ENCODE measurements at regions not wholly inside any gene's neighbourhood (a gene's known extent, or its start where the extent isn't known, plus 50 kb on each side); places are given as distances from the start of the nearest gene placed in this dataset.
"Not testable (repeated sequence)": the region's sequence is repeated elsewhere in the genome, so short reads cannot be mapped to it uniquely, and the experiment has no call there.

DNA sequence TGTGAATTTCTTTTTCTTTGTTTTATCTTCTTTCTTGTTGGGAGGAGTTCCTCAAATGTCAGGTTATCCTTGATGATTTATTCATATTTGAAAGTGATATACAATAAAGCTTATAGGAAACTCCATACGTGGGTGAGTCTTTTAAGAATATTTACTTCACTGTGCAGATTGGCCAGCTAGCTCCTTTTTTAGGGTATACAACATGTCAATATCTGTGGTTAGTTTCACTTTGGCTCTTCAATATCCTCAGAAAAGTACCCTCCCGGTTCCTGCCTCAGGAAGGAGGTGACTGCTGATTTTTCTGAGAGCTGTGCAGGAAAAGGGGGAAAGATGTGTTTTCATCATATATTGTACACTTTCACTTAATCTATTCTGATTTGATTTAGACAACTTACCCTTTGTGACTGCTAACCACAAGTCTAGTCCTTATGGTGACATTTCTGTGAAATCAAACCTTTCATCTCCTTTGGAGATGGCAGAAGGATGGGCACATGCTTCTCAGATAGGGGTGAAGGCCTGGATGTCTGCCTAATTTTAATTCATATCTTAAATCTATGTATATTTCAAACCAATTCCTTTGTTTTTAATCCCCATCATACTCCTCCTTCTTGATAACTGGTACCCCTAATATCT lies 98.2 kb upstream of the NECTIN3 start:
- DNase-seq = no peak

DNA sequence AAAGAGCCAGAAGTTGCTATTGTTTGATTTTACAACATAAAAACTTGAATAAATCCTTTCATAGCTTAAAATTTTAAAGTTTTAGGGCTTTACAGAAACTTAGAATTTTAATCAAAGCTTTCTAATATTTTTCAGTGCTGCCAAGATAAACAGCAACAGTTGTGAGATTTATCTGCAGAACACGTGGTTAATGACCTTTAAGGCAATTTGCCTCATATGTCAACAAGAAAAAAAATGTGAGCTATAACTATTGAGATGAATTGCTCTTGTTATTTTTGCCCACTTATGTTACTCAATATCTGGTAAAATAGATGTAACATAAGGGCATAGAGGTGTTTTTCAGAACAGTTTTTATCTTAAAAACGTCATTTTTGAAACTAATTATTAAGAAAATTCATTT lies 96.7 kb upstream of the NECTIN3 start:
- DNase-seq = no peak

DNA sequence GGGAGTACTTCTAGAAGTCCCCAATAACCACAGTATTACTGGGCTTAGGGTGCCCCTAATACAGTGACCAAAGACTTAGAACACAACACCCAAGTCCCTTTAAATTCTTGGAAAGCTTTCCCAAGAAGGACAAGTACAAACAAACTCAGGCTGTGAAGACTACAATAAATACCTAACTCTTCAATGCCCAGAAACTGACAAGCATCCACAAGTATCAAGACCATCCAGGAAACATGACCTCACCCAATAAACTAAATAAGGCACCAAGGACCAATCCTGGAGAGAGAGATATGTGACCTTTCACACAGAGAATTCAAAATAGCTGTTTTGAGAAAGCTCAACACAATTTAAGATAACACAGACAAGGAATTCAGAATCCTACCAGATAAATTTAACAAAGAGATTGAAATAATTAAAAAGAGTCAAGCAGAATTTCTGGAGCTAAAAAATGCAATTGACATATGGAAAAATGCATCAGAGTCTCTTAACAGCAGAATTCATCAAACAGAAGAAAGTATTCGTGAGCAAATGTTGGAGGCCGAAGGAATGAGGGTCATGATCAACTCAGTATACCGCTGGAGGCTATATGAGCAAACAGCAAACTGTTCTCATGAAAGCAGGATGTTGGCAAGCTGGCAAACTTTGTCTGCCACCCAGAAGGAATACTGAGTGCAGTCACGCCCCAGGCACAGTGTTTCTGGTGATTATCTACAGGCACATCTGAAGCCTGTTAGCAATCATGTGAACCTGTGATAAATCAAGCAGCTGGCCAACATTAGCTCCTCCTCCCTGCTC lies 87.0 kb upstream of the NECTIN3 start:
- no peak for DNase-seq

DNA sequence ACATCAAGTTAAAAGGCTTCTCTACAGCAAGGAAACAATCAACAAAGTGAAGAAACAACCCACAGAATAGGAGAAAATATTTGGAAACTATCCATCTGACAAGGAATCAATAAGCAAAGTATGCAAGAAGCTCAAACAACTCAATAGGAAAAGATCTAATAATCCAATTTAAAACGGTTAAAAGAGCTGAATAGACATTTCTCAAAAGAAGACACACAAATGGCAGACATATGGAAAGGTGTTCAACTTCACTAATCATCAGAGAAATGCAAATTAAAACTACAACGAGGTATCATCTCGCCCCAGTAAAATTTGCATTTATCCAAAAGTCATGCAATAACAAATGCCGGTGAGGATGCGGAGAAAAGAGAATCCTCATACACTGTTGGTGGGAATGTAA lies 82.2 kb upstream of the NECTIN3 start:
- no peak for DNase-seq

DNA sequence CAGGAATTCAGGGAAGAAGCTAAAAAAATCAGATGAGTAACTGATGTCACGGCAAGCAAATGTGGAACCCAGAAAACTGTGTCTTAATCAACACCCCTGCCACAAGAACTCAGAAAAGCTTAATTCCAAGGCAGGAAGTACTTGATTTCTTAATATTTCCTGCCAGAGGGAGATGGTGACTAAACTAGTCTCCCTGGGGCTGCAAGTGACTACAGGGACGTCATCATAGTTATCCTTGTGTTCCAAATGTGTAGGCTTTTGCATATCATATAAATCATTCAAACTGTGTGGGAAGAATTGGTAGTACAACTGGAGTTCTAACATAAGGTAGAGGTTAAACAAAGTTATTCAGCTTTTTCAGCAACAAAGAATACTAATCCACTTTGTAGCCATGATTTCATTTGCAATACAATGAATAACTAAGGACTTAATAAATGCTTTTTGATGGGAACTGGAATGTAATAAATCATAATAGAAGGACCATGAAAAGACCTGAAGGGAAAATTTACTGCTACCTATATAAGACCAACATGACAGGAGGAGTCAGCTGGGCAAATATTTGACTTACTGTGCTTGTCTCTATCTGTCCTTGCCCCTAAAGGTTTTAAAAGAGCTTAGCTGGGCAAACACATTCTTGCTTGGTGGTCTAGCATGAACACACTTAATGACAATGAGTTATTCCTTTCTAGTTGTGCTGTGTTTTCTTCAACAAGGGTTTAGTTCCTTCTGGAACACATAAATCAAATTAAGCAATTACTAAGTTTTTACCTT lies 76.0 kb upstream of the NECTIN3 start:
- DNase-seq = peak; percentile 1

DNA sequence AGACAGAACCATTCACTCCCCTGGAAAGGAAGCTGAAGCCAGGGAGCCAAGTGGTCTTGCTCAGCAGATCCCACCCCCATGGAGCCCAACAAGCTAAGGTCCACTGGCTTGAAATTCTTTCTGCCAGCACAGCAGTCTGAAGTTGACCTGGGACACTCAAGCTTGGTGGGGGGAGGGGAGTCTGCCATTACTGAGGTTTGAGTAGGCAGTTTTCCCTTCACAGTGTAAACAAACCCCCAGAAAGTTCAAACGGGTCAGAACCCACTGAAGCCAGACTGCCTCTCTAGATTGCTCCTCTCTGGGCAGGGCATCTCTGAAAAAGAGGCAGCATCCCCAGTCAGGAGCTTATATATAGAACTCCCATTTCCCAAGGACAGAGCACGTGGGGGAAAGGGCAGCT lies 72.8 kb upstream of the NECTIN3 start:
- not testable (repeated sequence) for DNase-seq

DNA sequence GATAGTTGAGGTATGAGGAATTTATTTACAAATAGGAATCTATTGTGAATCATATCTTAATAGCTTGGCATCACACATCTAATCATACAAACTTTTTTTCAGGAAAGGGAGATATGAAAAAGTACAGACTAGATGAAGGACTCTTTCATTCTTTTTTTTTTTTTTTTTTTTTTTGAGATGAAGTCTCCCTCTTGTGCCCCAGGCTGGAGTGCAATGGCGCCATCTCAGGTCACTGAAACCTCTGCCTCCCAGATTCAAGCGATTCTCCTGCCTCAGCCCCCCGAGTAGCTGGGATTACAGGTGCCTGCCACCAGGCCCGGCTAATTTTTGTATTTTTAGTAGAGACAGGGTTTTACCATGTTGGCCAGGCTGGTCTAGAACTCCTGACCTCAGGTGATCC lies 65.1 kb upstream of the NECTIN3 start:
- DNase-seq = not testable (repeated sequence)

DNA sequence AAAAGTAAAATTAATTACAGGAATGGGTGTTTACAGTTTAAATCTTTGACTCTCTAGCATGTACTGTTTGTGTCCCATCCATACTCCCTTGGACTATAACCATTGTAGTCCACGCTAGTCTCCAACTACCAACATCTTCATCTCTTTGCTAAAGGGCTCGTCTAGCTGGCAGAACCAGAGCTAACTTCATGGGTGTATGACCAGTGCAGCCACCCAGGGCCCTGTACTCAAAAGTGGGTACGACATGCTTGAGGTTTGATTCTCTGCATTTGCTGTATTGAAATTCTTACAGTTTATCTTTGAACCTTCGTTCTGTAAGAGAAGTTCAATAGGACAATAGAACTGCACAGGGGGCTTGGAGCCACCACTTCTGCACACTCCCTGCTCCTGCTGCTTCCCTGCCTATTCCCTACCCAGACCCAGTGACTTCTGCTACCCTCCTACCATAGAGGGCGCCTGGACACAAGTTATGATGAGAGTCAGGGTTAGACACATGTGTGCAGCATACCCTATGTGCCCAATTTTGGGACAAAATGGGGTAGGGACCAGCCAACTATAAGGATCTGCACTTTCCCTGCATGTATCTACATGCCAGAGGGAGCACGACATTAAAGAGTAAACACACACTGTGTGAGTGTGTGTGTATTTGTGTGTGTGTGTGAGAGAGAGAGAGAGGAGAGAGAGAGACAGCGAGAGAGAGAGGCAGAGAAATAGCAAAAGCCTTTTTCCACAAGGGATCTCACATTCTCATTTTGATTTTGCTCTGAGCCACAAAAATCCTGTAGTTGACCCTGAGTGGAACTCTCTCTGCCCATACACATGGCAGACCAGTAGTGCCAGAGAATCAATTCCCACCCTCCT lies 59.0 kb upstream of the NECTIN3 start:
- DNase-seq = peak; percentile 13
